GM20431 (cell line): ENCODE measurements at regions not wholly inside any gene's neighbourhood (a gene's known extent, or its start where the extent isn't known, plus 50 kb on each side); places are given as distances from the start of the nearest gene placed in this dataset.
"Not testable (repeated sequence)": the region's sequence is repeated elsewhere in the genome, so short reads cannot be mapped to it uniquely, and the experiment has no call there.

Experiments
- in situ Hi-C: fragments of 300-500 bp; cut with MseI, MboI; formaldehyde crosslinking; loops from one replicate; pipeline ENCODE4 v1.15.0; 2020; ENCODE audit warnings: low sequenced_read_pairs; ENCODE audit not compliant: unreplicated experiment

DNA sequence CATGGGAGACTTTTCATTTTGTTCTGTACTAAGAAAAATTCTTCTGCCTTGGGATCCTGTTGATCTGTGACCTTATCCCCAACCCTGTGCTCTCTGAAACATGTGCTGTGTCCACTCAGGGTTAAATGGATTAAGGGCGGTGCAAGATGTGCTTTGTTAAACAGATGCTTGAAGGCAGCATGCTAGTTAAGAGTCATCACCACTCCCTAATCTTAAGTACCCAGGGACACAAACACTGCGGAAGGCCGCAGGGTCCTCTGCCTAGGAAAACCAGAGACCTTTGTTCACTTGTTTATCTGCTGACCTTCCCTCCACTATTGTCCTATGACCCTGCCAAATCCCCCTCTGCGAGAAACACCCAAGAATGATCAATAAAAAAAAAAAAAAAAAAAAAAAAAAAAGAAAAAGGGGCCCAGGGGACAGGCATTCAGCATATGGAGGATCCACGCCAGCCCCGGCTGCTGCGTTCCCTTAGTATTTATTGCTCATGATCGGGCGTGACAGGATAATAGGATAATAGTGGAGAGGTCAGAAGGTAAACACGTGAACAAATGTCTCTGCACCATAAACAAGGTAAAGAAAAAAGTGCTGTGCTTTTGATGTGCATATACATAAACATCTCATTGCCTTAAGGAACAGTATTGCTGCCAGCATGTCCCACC lies 113.7 kb upstream of the ZNF92 start:
- in situ Hi-C loops = not testable (repeated sequence)

DNA sequence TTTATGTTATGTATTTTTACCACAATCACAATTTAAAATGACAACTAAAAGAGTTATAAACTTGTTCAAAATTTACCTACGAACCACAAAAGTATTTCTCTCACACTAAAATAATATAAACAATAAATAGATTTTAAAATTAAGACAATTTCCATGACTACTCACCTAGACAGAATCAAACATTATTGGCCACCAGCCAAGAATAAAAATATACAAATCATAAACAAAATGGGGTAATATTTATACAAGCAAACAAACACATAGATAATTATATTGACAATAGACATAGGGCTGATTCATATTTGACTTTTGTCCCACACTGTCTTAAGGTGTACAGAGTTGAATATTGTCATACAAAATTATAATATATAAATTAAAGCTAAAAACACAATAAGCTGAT lies 119.6 kb upstream of the ZNF92 start:
- in situ Hi-C loops = no loop called here

DNA sequence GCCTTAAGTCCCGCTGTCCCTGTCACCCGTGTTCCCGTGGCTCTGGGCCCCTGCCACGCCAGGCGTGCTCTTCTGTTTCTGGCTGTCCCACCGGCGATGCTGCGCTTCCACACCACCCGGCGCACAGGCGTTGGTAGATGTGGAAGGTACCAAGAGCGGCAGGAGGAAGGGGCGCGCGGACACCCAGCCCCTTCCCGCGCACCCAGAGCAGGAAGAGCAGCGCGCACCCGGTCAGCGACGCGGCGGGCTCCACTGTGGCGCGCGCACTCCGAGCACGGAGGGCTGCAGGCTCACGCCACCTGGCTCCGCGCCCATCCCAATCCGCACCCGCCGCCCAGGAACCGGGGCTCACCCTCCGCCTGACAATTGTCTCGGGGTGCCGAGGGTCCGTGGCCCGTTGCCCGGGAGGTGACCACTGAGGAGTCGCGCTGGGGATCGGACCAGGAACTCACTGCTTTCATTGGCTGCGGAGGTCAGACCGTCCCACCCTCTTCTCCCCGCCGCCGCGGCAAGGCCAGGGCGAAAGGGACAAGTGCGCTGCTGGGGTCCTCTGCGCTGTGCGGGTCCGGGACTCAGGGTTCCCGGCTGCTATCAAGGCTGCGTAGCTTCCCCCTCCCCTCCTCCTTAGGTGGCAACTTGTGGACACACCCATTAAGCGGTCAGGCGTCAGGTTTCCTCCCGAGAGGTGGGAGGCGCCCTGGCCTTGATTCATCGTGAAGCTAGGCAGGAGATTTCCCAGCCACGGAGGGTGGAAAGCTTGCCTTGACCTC lies 121.6 kb upstream of the ZNF92 start:
- in situ Hi-C loops = no loop called here

DNA sequence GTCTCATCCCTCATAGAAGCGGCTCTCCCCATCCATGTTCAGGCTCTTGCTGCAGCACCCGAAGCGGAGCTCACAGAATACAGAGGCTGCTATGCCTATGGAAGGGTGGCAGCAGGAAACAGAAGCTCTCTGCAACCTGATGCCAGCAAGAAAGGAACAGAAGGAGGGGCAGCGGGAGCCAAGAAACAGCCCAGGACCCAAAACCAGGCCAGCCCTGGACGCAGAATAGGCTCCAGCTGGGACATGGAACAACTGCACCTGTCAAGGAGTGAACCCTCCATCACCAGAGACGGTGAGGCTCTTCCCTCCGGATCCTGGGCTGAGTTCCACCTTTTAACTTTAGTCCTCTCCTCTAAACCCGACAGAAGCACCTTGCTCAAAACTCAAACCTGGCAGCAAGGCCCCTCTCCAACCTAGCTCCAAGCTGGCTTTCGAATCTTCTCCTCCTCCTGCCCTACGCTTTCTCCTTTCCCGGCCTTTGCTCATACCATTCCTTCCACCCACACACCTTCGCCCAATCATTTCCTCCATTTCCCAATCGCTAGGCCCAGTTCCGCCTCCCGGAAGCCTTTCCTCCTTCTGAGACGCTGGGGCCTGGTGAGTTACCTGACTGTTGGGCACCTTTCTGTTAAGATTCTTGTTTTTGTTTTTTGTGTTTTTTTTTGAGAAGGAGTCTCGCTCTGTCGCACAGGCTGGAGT lies 122.8 kb upstream of the ZNF92 start:
- in situ Hi-C loops = no loop called here

DNA sequence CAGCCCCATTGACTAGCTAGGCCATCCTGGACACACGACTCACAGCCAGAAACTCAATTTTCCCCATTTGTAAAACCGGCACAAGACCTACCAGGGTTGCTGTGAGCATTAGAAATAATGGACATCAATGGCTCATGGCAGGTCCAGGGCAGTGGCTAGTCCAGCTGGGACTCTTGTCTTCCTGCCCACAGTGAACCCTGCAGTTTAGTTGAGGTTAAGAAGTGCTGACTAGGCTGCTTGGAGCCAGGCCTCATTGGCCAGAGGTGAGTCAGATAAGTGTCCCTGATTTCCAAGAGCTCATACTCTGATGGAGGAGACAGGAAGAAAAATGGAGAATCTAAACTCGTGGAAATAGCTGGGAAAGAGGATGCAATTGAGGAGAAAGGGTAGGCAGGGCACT lies 123.4 kb upstream of the ZNF92 start:
- in situ Hi-C loops = no loop called here

DNA sequence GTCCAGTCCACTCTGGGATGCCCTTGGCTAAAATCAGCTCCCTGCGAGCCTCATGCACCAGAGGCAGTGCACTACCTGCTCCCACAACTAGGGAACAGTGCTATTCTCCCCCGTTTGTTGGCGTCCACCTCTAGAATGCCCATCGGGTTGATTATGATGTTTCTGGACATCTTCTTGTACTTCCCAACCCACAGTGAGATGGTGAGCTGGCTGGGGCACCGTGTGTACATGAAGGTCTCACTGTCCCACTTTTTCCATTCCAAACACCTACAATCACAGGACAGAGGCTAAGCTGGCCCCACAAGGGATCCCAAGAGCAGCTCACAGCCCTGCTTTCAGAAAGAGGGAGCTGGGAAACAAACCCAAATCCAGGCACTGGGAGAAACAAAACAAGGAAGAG lies 126.2 kb upstream of the ZNF92 start:
- in situ Hi-C loops = loop anchor here (25.0 kb wide), 1 partner anchor 310 kb away; no protein-coding TSS in a partner anchor

DNA sequence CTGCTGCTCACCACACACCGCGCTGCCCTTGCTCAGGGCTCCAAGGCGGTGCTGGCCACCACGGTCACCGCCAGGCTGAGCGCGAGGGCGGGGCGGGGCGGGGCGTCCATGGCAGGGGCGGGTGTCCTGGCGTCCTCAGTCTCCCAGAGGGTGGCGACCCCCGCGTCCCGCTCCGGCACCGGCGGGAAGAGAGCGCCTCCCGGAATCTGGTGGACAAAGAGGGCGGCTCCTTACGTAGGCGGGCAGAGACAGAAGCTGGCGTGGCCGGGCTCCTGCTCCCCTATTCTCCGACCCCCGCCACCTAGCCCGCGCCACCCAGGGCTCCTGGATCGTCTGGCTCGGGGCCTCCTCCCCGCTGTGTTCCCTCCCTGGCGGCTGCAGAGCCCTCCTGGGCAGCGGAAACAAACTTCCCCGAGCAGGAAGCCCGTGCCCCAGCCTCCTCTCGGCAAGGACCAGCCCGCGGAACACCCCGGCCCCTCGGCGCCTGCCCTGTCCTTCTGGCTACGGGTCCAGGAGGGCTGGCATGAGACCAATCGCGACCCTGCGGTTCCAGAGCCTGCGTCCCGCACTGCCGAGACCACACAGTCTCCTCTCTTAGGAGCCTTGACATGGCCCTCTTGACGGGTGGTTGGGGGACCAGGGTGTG lies 133.8 kb upstream of the ZNF92 start:
- in situ Hi-C loops = loop anchor here (25.0 kb wide), 1 partner anchor 303 kb away; no protein-coding TSS in a partner anchor

DNA sequence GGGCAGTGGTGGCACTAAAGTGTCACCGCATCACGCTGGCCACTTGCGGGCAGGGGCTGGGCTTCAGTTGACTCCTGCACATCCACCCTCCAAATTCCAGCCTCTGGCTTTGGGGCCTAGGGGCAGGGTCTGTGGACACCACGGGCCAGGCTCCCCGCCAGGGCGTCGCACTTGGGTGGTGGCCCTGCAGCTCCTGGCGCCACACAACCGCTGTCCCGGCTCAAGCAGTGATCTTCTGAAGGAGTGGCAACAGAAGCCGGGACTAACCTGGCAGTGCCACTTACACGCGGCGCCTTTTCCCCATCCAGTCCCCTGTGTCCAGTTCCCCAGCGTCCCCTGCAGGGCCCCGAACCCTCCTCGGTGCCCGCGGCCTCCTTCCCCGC lies 134.3 kb upstream of the ZNF92 start:
- in situ Hi-C loops = loop anchor here (25.0 kb wide), 1 partner anchor 302 kb away; no protein-coding TSS in a partner anchor

DNA sequence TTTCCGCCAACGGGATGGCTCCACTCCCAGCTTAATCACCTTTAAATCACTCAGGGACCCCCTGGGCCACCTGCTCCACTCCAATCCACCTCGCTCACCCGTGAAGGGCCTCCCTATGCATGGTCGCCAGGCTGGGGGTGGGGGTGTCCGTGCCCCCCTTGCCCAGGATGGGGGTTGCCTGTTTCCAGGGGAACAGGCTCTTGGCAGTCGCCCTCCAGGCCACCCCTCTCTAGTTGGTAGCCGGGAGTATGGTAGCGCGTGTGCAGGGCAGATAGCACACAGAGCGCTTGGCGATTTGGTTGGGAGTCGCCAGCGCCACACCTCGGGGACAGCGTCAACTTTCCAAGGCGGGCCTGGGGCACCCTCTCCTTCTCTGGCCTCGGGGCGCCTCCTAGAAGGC lies 134.9 kb upstream of the ZNF92 start:
- in situ Hi-C loops = loop anchor here (25.0 kb wide), 1 partner anchor 301 kb away; no protein-coding TSS in a partner anchor

DNA sequence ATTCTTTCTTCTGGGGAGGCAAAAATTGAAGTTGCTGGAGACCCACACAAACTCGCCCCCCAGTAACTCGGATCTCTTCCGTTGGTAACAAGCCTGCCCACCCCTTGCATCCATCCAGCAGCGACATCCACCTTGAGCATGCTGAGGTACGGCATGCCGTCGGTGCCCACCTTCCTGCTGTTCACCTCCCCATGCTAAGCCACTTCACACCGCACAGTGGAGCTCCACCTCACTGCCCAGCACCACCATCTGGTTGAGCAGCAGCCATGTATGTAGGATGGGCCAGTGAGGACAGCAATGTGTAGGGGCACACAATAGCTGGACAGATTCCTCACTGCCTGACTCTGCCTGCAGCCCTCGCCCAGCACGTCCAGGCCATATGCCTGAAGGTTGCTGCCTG lies 138.1 kb upstream of the ZNF92 start:
- in situ Hi-C loops = loop anchor here (25.0 kb wide), 1 partner anchor 298 kb away; no protein-coding TSS in a partner anchor

DNA sequence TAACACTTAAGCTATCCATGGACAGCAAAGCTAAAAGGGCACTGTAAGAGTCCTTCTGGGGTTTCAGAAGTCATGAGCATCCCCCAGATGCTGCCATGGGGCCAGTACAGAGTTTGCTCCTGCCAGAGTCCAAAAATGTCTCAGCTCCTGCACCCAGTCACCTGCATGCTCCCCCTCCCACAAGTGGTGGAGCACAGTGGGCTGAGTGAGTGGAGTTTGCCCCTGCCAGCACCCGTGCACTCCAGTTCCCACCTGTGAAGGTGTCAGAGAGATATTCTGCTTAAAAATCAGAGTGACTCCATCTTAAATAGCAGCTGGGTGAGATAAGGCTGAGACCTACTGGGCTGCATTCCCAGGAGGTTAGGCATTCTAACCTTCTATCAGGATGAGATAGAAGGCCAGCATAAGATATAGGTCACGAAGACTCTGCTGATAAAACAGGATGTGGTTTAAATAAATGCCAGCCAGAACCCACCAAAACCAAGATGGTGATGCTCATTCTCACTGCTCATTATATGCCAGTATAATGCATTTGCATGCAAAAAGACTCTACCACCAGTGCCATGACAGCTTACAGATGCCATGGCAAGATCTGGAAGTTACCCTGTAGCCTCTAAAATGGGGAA lies 140.1 kb upstream of the ZNF92 start:
- in situ Hi-C loops = loop anchor here (25.0 kb wide), 1 partner anchor 296 kb away; no protein-coding TSS in a partner anchor

DNA sequence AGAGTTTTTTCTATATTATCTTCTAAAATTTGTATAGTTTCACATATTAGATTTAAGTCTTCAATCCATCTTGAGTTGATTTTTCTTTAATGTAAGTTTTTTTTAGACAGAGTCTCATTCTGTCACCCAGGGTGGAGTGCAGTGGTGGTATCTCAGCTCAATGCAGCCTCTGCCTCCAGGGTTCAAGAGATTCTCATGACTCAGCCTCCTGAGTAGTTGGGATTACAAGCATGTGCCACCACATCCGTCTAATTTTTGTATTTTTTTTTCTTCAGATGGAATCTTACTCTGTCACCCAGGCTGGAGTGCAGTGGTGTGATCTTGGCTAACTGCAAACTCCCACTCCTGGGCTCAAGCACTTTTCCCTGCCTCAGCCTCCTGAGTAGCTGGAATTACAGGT lies 143.4 kb upstream of the ZNF92 start:
- in situ Hi-C loops = loop anchor here (25.0 kb wide), 1 partner anchor 293 kb away; no protein-coding TSS in a partner anchor

DNA sequence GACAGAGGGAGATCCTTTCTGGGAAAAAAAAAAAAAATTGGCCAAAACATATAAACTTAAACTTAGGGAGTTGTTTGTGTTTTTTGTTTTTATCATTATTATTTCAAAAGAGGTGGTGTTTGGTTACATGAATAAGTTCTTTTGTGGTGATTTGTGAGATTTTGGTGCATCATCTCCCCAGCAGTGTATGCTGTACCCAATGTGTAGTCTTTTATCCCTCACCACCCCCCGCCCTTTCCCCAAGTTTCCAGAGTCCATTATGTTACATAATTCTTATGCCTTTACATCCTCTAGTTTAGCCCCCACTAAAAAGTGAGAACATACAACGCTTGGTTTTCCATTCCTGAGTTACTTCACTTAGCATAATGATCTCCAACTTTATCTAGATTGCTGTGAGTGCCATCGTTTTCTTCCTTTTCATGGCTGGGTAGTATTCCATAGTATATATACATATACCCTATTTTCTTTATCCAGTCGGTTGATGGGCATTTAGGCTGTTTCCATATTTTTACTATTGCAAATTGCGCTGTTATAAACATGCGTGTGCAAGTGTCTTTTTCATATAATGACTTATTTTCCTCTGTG lies 148.1 kb upstream of the ZNF92 start:
- in situ Hi-C loops = loop anchor here (25.0 kb wide), 1 partner anchor 288 kb away; no protein-coding TSS in a partner anchor

DNA sequence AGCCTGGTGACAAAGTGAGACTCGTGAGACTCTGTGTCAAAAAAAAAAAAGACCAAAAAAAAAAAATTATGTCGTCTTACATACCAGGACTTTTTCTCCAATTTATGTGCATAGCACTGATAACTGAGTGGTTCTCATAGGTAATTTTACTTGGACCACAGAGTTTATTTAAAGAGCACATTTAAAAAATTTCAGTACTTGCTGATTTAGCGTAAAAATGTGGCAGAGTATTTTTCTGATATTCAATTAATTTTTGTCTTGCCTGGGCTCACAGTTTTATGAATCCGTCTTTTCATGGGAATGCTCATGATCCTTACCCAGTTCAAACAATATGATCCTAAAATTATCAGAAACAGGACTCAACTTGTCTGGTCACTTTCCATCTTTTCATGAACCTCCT lies 151.0 kb upstream of the ZNF92 start:
- in situ Hi-C loops = loop anchor here (25.0 kb wide), 1 partner anchor 90 kb away; no protein-coding TSS in a partner anchor

DNA sequence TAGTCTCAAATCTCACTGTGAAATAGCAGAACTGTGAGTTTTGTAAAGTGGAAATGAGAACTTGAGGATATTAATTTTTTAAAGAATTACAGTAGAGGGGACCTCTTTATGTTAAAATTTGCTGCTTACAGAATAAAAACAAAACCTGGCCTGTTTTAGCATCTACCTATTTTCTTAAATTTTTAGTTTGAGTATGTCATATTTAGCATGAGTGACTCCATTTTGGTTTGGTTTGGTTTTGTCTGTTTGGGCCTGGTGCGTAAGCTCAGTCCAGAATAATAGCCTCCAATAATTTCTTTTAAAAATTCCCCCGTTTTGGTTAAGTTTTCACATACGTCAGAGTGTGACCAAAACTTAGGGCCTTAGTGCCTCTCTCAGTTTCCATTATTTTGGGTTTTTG lies 152.0 kb upstream of the ZNF92 start:
- in situ Hi-C loops = loop anchor here (25.0 kb wide), 1 partner anchor 91 kb away; no protein-coding TSS in a partner anchor

DNA sequence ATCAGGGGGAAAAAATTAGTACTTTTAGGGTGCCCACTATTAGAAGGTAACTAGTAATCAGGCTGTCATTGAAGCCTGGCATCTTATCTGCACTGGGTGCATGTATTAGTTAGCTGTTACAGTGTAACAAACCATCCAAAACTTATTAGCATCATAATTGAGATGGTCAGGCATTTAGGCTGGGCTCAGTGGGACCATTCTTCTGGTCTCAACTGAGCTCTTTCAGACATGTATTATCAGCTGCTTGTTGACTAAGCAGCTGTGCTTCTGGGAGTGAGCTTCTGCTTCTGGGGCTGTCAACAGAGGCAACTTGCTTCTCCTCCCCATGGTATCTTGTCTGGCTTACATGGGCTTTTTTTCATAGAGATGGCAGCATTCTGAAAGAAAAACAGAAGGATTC lies 154.0 kb upstream of the ZNF92 start:
- in situ Hi-C loops = loop anchor here (25.0 kb wide), 1 partner anchor 93 kb away; no protein-coding TSS in a partner anchor

DNA sequence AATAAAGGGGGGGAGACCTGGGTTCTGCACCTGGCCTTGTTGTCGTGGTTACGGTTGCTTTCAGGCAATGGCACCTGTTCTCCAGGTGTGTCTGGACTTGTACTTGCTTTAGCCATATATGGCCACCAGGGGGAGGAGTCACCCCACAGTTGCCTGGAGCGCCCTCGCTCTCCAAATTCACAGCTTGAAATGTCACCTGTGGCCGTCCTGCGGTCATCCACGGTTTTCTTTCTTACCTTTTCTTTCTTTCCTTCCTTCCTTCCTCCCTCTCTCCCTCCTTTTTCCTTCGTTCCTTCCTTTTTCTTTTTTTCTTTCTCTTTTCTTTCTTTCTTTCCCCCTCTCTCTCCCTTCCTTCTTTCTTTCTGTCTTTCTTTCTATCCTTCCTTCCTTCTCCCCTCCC lies 157.2 kb upstream of the ZNF92 start:
- in situ Hi-C loops = loop anchor here (25.0 kb wide), 1 partner anchor 96 kb away; no protein-coding TSS in a partner anchor

DNA sequence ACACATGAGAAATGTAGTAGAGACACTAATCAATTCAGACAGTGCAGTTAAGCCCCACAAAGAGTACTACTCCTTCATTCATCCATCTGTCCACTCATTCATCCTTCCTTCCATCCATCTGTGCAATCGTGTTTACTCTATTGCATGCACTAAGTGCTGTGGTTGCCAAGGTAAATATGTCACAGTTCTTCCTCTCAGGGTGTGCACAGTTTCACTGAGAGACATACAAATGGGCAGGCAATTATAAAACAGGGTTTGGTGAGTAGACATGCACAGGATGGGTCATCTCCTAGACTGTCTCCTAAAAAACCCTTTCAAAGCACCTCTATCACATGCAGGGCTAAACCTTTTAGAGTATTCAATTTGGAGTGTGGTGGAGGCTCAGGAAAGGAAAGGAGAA lies 160.4 kb upstream of the ZNF92 start:
- in situ Hi-C loops = loop anchor here (25.0 kb wide), 1 partner anchor 99 kb away; no protein-coding TSS in a partner anchor

DNA sequence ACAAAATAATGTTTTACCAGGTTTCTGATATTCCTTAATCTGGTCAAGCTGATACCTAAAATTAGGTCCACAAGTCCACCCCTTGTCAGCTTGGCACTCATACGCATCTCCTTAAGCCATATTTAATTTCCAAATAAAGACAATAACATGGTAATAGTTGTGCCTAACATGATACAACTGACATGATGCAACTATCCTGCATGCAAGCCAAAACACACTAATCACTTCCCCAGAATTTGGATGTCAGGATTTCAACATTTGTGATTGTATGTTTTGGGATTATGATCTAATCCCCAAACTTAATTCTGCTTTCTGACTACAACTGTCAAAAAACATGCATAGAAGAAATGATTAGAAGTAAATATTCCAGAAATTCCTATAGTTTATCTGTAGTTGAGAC lies 174.4 kb upstream of the ZNF92 start:
- in situ Hi-C loops = not testable (repeated sequence)
